ENCODE measurements at regions not wholly inside any gene's neighbourhood (a gene's known extent, or its start where the extent isn't known, plus 50 kb on each side); places are given as distances from the start of the nearest gene placed in this dataset.

GRCh38 chr20:50338479-50339391 is 148.1 kb downstream of the CEBPB start:
- dilution Hi-C loops (cut with MboI; ENCODE audit: extremely low pct_ligation_motif_present, low sequenced_read_pairs): no loop called here
- Histone ChIP-seq H3K36me3 (ENCODE audit: control insufficient read depth in 2 of 2, extremely low read depth in 1 of 2, insufficient read depth in 2 of 2, low read length in 2 of 2) (no peaks in the 10 kb centered on the region), H3K27ac (ENCODE audit: control insufficient read depth, insufficient read depth, low read length) (no peak overlapping the region), H3K9me1 (ENCODE audit: control insufficient read depth, extremely low read depth, insufficient read depth, low read length) (no peaks in the 10 kb centered on the region), H3K27me3 (ENCODE audit: control insufficient read depth, extremely low read depth, insufficient read depth, low read length) (no peaks in the 10 kb centered on the region), H3K9me3 (ENCODE audit: control insufficient read depth, low read depth, low read length) (no peaks in the 10 kb centered on the region), H3K9ac (ENCODE audit: control insufficient read depth, extremely low read depth, insufficient read depth, low read length) (no peak overlapping the region), H4K20me1 (ENCODE audit: control insufficient read depth, extremely low read depth, insufficient read depth, low read length) (no peaks in the 10 kb centered on the region), H2AFZ (ENCODE audit: control insufficient read depth, low read length) (no peak overlapping the region), H3K79me2 (ENCODE audit: control insufficient read depth, insufficient read depth, low read length) (no peaks in the 10 kb centered on the region), H3K4me1 (ENCODE audit: control insufficient read depth, extremely low read depth, insufficient read depth, low read length) (peaks cover 13% of the 10 kb centered on the region), H3K4me3 (ENCODE audit: control insufficient read depth in 2 of 3, extremely low read depth in 1 of 3, insufficient read depth in 2 of 3, low read depth in 1 of 3, low read length in 3 of 3) (no peak overlapping the region), H3K4me2 (ENCODE audit: control insufficient read depth, extremely low read depth, insufficient read depth, low read depth, low read length) (no peak overlapping the region)
- no peak for DNase-seq (ENCODE audit: low read depth, low spot score)
- no peak for FAIRE-seq
- TF ChIP-seq EZH2 (IDR thresholded peaks at IDR 0.05; ENCODE audit: low read length): no peak

- Histone ChIP-seq H3K9me1 (ENCODE audit: control insufficient read depth, extremely low read depth, insufficient read depth, low read length) (no peaks in the 10 kb centered on the region), H2AFZ (ENCODE audit: control insufficient read depth, low read length) (no peak overlapping the region), H3K36me3 (ENCODE audit: control insufficient read depth in 2 of 2, extremely low read depth in 1 of 2, insufficient read depth in 2 of 2, low read length in 2 of 2) (no peaks in the 10 kb centered on the region), H3K27ac (ENCODE audit: control insufficient read depth, insufficient read depth, low read length) (no peak overlapping the region), H4K20me1 (ENCODE audit: control insufficient read depth, extremely low read depth, insufficient read depth, low read length) (no peaks in the 10 kb centered on the region), H3K27me3 (ENCODE audit: control insufficient read depth, extremely low read depth, insufficient read depth, low read length) (no peaks in the 10 kb centered on the region), H3K9me3 (ENCODE audit: control insufficient read depth, low read depth, low read length) (no peaks in the 10 kb centered on the region), H3K4me2 (ENCODE audit: control insufficient read depth, extremely low read depth, insufficient read depth, low read depth, low read length) (no peak overlapping the region), H3K4me3 (ENCODE audit: control insufficient read depth in 2 of 3, extremely low read depth in 1 of 3, insufficient read depth in 2 of 3, low read depth in 1 of 3, low read length in 3 of 3) (no peak overlapping the region), H3K4me1 (ENCODE audit: control insufficient read depth, extremely low read depth, insufficient read depth, low read length) (peaks cover 5% of the 10 kb centered on the region), H3K79me2 (ENCODE audit: control insufficient read depth, insufficient read depth, low read length) (no peaks in the 10 kb centered on the region), H3K9ac (ENCODE audit: control insufficient read depth, extremely low read depth, insufficient read depth, low read length) (no peak overlapping the region)
- TF ChIP-seq CTCF (optimal IDR thresholded peaks at IDR 0.05 in 1 of 3, IDR thresholded peaks at IDR 0.05 in 1 of 3, conservative IDR thresholded peaks at IDR 0.05 in 1 of 3; ENCODE audit: extremely low read depth in 1 of 3, insufficient read depth in 2 of 3, low read length in 3 of 3) (no peak), EZH2 (IDR thresholded peaks at IDR 0.05; ENCODE audit: low read length) (no peak)
- dilution Hi-C loops (cut with MboI; ENCODE audit: extremely low pct_ligation_motif_present, low sequenced_read_pairs): no loop called here
- FAIRE-seq (no peak), DNase-seq (ENCODE audit: low read depth, low spot score) (no peak)
Measured at GRCh38 chr20:50339466-50339901, 148.9 kb downstream of the CEBPB start.

Data from keratinocyte (primary cell).